Activated naive CD4-positive, alpha-beta T cell treated with anti-CD3 and anti-CD28 coated beads, Interleukin-2, amount 10 ng/mL, durations not matched to agents 7 days and 5 days (primary cell): ENCODE measurements at regions not wholly inside any gene's neighbourhood (a gene's known extent, or its start where the extent isn't known, plus 50 kb on each side); places are given as distances from the start of the nearest gene placed in this dataset.

Experiments used
- CTCF ChIA-PET: fragments of 350-600 bp; sonication (Branson Sonifier 250); formaldehyde crosslinking; loops from one replicate; lab custom pipeline; 2021; ENCODE audit warnings: antibody characterized with exemption; lab: Charles Lee
- DNase-seq: peaks from one replicate; pipeline ENCODE4 v3.0.0-alpha.2; 2020
- H3K27ac Mint-ChIP-seq: one replicate; pipeline ENCODE4 v1.8.0; 2021; ENCODE audit warnings: mild to moderate bottlenecking, moderate library complexity, mixed read lengths
- H3K27me3 Mint-ChIP-seq: one replicate; pipeline ENCODE4 v1.8.0; 2021; ENCODE audit warnings: mild to moderate bottlenecking, mixed read lengths
- H3K36me3 Mint-ChIP-seq: one replicate; pipeline ENCODE4 v1.8.0; 2021; ENCODE audit warnings: mixed read lengths
- H3K4me1 Mint-ChIP-seq: one replicate; pipeline ENCODE4 v1.8.0; 2021; ENCODE audit warnings: mixed read lengths
- H3K4me3 Mint-ChIP-seq: one replicate; pipeline ENCODE4 v1.8.0; 2021; ENCODE audit warnings: mild to moderate bottlenecking, moderate library complexity, mixed read lengths
- H3K9me3 Mint-ChIP-seq: one replicate; pipeline ENCODE4 v1.8.0; 2021; ENCODE audit warnings: mixed read lengths

- Mint-ChIP-seq H3K4me3 (no peak overlapping the region), H3K27me3 (peaks cover 3% of the 10 kb centered on the region), H3K36me3 (no peaks in the 10 kb centered on the region), H3K27ac (no peak overlapping the region), H3K9me3 (no peaks in the 10 kb centered on the region), H3K4me1 (no peaks in the 10 kb centered on the region)
- no peak for DNase-seq
- CTCF ChIA-PET, result interaction anchor here (1.1 kb wide), 1 partner anchor 38 kb away, joined by 3 read pairs; no protein-coding TSS in a partner anchor
Measured at GRCh38 chr4:41318839-41319530, 62.3 kb downstream of the UCHL1 start.

GRCh38 chr4:41319553-41319952, 62.8 kb downstream of the UCHL1 start:
- no peaks in the 10 kb centered on the region for H3K36me3 Mint-ChIP-seq
- H3K4me3 Mint-ChIP-seq, result no peak overlapping the region
- no peaks in the 10 kb centered on the region for H3K9me3 Mint-ChIP-seq
- CTCF ChIA-PET, result interaction anchor here (1.1 kb wide), 1 partner anchor 39 kb away, joined by 3 read pairs; no protein-coding TSS in a partner anchor
- H3K27me3 Mint-ChIP-seq, result peaks cover 3% of the 10 kb centered on the region
- no peaks in the 10 kb centered on the region for H3K4me1 Mint-ChIP-seq
- H3K27ac Mint-ChIP-seq, result no peak overlapping the region
- no peak for DNase-seq

GRCh38 chr4:41320278-41320677, 63.5 kb downstream of the UCHL1 start:
- CTCF ChIA-PET, result interaction anchor here (1.1 kb wide), 1 partner anchor 39 kb away, joined by 3 read pairs; no protein-coding TSS in a partner anchor
- no peak for DNase-seq
- H3K4me3 Mint-ChIP-seq, result no peak overlapping the region
- no peaks in the 10 kb centered on the region for H3K36me3 Mint-ChIP-seq
- H3K27me3 Mint-ChIP-seq, result peaks cover 3% of the 10 kb centered on the region
- no peak overlapping the region for H3K27ac Mint-ChIP-seq
- H3K9me3 Mint-ChIP-seq, result no peaks in the 10 kb centered on the region
- H3K4me1 Mint-ChIP-seq, result no peaks in the 10 kb centered on the region

- no peak overlapping the region for H3K4me3 Mint-ChIP-seq
- CTCF ChIA-PET, result no interaction called here
Measured at GRCh38 chr4:41320786-41321185, 64.1 kb downstream of the UCHL1 start.

GRCh38 chr4:41321216-41321945, 64.7 kb downstream of the UCHL1 start:
- DNase-seq, result no peak
- Mint-ChIP-seq H3K4me3 (no peak overlapping the region), H3K27me3 (peaks cover 3% of the 10 kb centered on the region), H3K9me3 (no peaks in the 10 kb centered on the region), H3K36me3 (no peaks in the 10 kb centered on the region), H3K4me1 (no peaks in the 10 kb centered on the region), H3K27ac (no peak overlapping the region)
- CTCF ChIA-PET, result no interaction called here

More at GRCh38 chr4:41320786-41321185, 64.1 kb downstream of the UCHL1 start:
- no peaks in the 10 kb centered on the region for H3K36me3 Mint-ChIP-seq
- no peak overlapping the region for H3K27ac Mint-ChIP-seq
- no peak for DNase-seq
- H3K4me1 Mint-ChIP-seq, result no peaks in the 10 kb centered on the region
- H3K27me3 Mint-ChIP-seq, result peaks cover 3% of the 10 kb centered on the region
- no peaks in the 10 kb centered on the region for H3K9me3 Mint-ChIP-seq

- H3K36me3 Mint-ChIP-seq, result no peaks in the 10 kb centered on the region
- no peaks in the 10 kb centered on the region for H3K4me1 Mint-ChIP-seq
- H3K27me3 Mint-ChIP-seq, result peaks cover 3% of the 10 kb centered on the region
- H3K4me3 Mint-ChIP-seq, result no peak overlapping the region
- no peak overlapping the region for H3K27ac Mint-ChIP-seq
- no peaks in the 10 kb centered on the region for H3K9me3 Mint-ChIP-seq
- CTCF ChIA-PET, result no interaction called here
- DNase-seq, result no peak
Measured at GRCh38 chr4:41322617-41323016, 65.9 kb downstream of the UCHL1 start.

- CTCF ChIA-PET, result no interaction called here
- no peaks in the 10 kb centered on the region for H3K36me3 Mint-ChIP-seq
Measured at GRCh38 chr4:41323179-41323578, 66.5 kb downstream of the UCHL1 start.

GRCh38 chr4:41323706-41324105, 67.0 kb downstream of the UCHL1 start:
- no peaks in the 10 kb centered on the region for H3K9me3 Mint-ChIP-seq
- peaks cover 2% of the 10 kb centered on the region for H3K27me3 Mint-ChIP-seq
- DNase-seq, result no peak

More at GRCh38 chr4:41323179-41323578, 66.5 kb downstream of the UCHL1 start:
- Mint-ChIP-seq H3K4me1 (no peaks in the 10 kb centered on the region), H3K27ac (no peak overlapping the region), H3K4me3 (no peak overlapping the region), H3K9me3 (no peaks in the 10 kb centered on the region), H3K27me3 (peaks cover 3% of the 10 kb centered on the region)
- no peak for DNase-seq

GRCh38 chr4:41324861-41325260, 68.1 kb downstream of the UCHL1 start:
- Mint-ChIP-seq H3K36me3 (no peaks in the 10 kb centered on the region), H3K4me1 (no peaks in the 10 kb centered on the region), H3K9me3 (peaks cover under 1% of the 10 kb centered on the region), H3K27me3 (no peaks in the 10 kb centered on the region), H3K4me3 (no peak overlapping the region), H3K27ac (no peak overlapping the region)
- CTCF ChIA-PET, result no interaction called here
- DNase-seq, result no peak

More at GRCh38 chr4:41323706-41324105, 67.0 kb downstream of the UCHL1 start:
- CTCF ChIA-PET, result no interaction called here
- Mint-ChIP-seq H3K36me3 (no peaks in the 10 kb centered on the region), H3K4me3 (no peak overlapping the region), H3K27ac (no peak overlapping the region), H3K4me1 (no peaks in the 10 kb centered on the region)

- Mint-ChIP-seq H3K27me3 (no peaks in the 10 kb centered on the region), H3K36me3 (no peaks in the 10 kb centered on the region), H3K4me3 (no peak overlapping the region), H3K27ac (no peak overlapping the region), H3K9me3 (peaks cover 2% of the 10 kb centered on the region), H3K4me1 (no peaks in the 10 kb centered on the region)
- CTCF ChIA-PET, result no interaction called here
- no peak for DNase-seq
Measured at GRCh38 chr4:41325901-41326300, 69.2 kb downstream of the UCHL1 start.

- CTCF ChIA-PET, result no interaction called here
- Mint-ChIP-seq H3K27ac (no peak overlapping the region), H3K9me3 (peaks cover 2% of the 10 kb centered on the region), H3K36me3 (no peaks in the 10 kb centered on the region), H3K27me3 (no peaks in the 10 kb centered on the region), H3K4me3 (no peak overlapping the region), H3K4me1 (no peaks in the 10 kb centered on the region)
- no peak for DNase-seq
Measured at GRCh38 chr4:41326776-41327175, 70.0 kb downstream of the UCHL1 start.

GRCh38 chr4:41327770-41328169, 71.0 kb downstream of the UCHL1 start:
- H3K4me3 Mint-ChIP-seq, result no peak overlapping the region
- no peaks in the 10 kb centered on the region for H3K36me3 Mint-ChIP-seq
- no peak for DNase-seq
- peaks cover 2% of the 10 kb centered on the region for H3K9me3 Mint-ChIP-seq
- no peaks in the 10 kb centered on the region for H3K4me1 Mint-ChIP-seq
- H3K27me3 Mint-ChIP-seq, result no peaks in the 10 kb centered on the region
- H3K27ac Mint-ChIP-seq, result no peak overlapping the region
- CTCF ChIA-PET, result no interaction called here

- Mint-ChIP-seq H3K4me1 (no peaks in the 10 kb centered on the region), H3K4me3 (no peak overlapping the region), H3K9me3 (peaks cover 2% of the 10 kb centered on the region), H3K27me3 (no peaks in the 10 kb centered on the region), H3K27ac (no peak overlapping the region), H3K36me3 (no peaks in the 10 kb centered on the region)
- no peak for DNase-seq
- CTCF ChIA-PET, result no interaction called here
Measured at GRCh38 chr4:41329361-41329760, 72.6 kb downstream of the UCHL1 start.

GRCh38 chr4:41331224-41331623, 74.5 kb downstream of the UCHL1 start:
- DNase-seq, result no peak
- Mint-ChIP-seq H3K36me3 (no peaks in the 10 kb centered on the region), H3K4me1 (no peaks in the 10 kb centered on the region), H3K27me3 (no peaks in the 10 kb centered on the region), H3K4me3 (no peak overlapping the region), H3K27ac (no peak overlapping the region), H3K9me3 (peaks cover 2% of the 10 kb centered on the region)
- CTCF ChIA-PET, result no interaction called here
